Esophagus muscularis mucosa (tissue), 4 donors: ENCODE measurements at regions not wholly inside any gene's neighbourhood (a gene's known extent, or its start where the extent isn't known, plus 50 kb on each side); places are given as distances from the start of the nearest gene placed in this dataset.

Experiments used
- EP300 ChIP-seq: sonication (generic); formaldehyde crosslinking; IDR thresholded peaks from one replicate; pipeline ENCODE4 v1.6.1; 2017; ENCODE audit warnings: antibody characterized with exemption
- POLR2A ChIP-seq: fragments of 450-650 bp; IDR thresholded peaks from one replicate; pipeline ENCODE4 v1.6.1; 2017; ENCODE audit warnings: antibody characterized with exemption, moderate library complexity, mild to moderate bottlenecking, low read depth
- POLR2AphosphoS5 ChIP-seq, 2 donors: sonication (generic); formaldehyde crosslinking; IDR thresholded peaks; one replicate each; pipeline ENCODE4 v1.6.1; 2017; ENCODE audit warnings: antibody characterized with exemption in 2 of 2
- TF ChIP-seq, protein P1 (sequence below), 3 experiments: fragments of 200-600 bp in 2 of 3; fragments of 450-650 bp in 1 of 3; sonication (generic) in 2 of 3; IDR thresholded peaks; one replicate each; pipeline ENCODE4 v1.5.1; 2017 to 2019; ENCODE audit warnings: antibody characterized with exemption in 3 of 3, mild to moderate bottlenecking in 2 of 3, moderate library complexity in 1 of 3

GRCh38 chr7:119436882-119437281 lies 836.1 kb upstream of the KCND2 start:
- TF ChIP-seq, protein P1, sequence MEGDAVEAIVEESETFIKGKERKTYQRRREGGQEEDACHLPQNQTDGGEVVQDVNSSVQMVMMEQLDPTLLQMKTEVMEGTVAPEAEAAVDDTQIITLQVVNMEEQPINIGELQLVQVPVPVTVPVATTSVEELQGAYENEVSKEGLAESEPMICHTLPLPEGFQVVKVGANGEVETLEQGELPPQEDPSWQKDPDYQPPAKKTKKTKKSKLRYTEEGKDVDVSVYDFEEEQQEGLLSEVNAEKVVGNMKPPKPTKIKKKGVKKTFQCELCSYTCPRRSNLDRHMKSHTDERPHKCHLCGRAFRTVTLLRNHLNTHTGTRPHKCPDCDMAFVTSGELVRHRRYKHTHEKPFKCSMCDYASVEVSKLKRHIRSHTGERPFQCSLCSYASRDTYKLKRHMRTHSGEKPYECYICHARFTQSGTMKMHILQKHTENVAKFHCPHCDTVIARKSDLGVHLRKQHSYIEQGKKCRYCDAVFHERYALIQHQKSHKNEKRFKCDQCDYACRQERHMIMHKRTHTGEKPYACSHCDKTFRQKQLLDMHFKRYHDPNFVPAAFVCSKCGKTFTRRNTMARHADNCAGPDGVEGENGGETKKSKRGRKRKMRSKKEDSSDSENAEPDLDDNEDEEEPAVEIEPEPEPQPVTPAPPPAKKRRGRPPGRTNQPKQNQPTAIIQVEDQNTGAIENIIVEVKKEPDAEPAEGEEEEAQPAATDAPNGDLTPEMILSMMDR (IDR thresholded peaks at IDR 0.05) = no peak
- no peak for TF ChIP-seq POLR2A
- no peak for TF ChIP-seq POLR2AphosphoS5 (IDR thresholded peaks at IDR 0.05)
- no peak for TF ChIP-seq EP300
